ENCODE measurements at regions not wholly inside any gene's neighbourhood (a gene's known extent, or its start where the extent isn't known, plus 50 kb on each side); places are given as distances from the start of the nearest gene placed in this dataset.

DNA sequence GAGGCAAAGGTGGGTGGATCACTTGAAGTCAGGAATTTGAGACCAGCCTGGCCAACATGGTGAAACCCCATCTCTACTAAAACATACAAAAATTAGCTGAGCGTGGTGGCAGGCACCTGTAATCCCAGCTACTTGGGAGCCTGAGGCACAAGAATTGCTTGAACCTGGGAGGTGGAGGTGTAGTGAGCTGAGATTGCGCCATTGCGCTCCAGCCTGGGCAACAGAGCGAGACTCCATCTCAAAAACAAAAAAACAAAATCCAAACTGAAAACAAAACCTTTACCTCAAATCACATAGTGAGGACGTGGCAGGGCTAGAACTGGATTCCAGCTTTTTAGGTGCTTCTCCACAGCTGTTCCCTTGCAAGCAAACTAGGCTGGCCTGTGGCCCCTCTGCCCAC lies 58.5 kb upstream of the EDAR start:
- DNase-seq = peak; percentile 4

DNA sequence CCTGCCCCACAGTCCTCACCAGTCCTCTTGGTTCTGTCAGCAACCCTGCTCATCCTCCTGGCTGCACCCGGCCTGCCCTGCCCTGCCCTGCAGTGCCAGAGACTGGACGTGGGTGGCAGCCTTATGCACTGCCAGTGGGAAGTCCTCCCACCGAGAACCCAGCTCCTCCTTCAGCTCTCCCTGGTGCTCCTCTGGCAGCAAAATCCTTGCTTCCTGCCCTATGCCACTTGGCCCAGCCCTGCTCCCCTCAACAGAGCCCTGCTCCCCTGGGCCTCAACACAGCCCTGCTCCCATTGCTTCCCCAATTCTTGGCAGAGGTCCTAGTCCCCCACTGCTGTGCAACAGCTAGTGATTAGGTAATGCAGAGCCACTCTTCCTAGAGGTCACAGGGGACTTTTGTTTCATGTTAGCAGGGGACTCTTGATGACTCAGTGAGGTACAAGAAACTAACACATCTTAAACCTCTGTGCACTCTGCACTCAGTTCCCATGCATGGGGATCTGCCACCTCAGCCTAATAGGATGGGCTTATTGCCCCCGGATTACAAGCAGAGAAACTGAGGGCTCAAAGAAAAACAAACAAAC lies 58.0 kb upstream of the EDAR start:
- DNase-seq = peak; percentile 13

DNA sequence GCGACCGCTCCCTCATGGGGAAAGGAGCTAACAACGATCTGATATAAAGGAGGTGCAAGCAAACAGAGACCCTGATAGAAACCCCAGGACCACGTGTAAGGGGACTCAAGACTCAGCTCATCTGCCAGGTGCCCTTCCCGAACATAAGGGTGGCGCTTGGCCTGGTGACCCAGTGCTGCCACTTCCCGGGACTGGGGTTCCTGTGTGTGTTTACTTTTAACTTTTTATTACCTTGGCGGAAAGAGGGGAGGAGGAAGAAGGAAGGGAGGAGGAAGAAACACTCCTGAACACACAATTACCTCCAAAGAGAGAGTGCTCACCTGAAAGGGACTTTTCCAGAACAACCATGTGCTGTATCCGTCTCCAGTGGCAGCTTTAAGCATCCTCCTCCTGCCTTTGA lies 56.5 kb upstream of the EDAR start:
- peak; percentile 12 for DNase-seq

DNA sequence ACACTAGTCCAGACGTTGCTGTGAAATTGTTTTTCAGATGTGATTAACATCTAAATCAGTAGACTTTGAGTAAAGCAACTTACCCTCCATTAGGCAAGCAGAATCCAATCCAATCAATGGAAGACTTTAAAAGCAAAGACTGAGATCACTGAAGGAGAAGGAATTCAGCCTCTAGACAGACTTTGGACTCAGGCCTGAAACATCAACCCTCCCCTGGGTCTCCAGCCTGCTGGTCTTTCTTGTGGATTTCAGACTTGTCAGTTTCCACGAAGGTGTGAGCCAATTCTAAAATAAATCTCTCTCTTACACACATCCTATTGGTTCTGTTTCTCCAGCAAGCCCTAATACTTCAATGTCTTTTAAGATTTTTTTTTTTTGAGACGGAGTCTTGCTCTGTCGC lies 50.0 kb upstream of the EDAR start:
- DNase-seq = no peak

All from activated CD4-positive, CD25-positive, alpha-beta regulatory T cell treated with anti-CD3 and anti-CD28 coated beads, Interleukin-2, amount 50 U/mL, for 72 hours (primary cell).